MCF 10A (cell line): ENCODE measurements at regions not wholly inside any gene's neighbourhood (a gene's known extent, or its start where the extent isn't known, plus 50 kb on each side); places are given as distances from the start of the nearest gene placed in this dataset.
"Not testable (repeated sequence)": the region's sequence is repeated elsewhere in the genome, so short reads cannot be mapped to it uniquely, and the experiment has no call there.

Experiments
- BruUV-seq: library from RNA; stranded (reverse); fragments of 400-500 nt; replicated peaks from 2 replicates; lab custom pipeline; 2021; lab: Mats Ljungman, UMichigan
- CTCF ChIA-PET: fragments of 300-600 bp; sonication (Branson Sonifier 250); formaldehyde crosslinking; extraction: SDS; loops from one replicate; lab custom pipeline; 2021; ENCODE audit warnings: antibody characterized with exemption, inconsistent platforms; lab: Yijun Ruan, JAX
- POLR2A ChIA-PET: fragments of 300-600, 350-650 bp; sonication (Branson Sonifier 250); formaldehyde crosslinking; extraction: SDS; loops from one replicate; lab custom pipeline; 2020; ENCODE audit warnings: antibody characterized with exemption, inconsistent platforms; lab: Yijun Ruan, JAX
- DNase-seq: peaks from one replicate; pipeline ENCODE4 v3.0.0-alpha.2; 2018; ENCODE audit not compliant: unreplicated experiment
- H3K27ac Mint-ChIP-seq: one replicate; pipeline ENCODE4 v1.8.0; 2022; ENCODE audit warnings: mild to moderate bottlenecking, low read depth, mixed read lengths; ENCODE audit not compliant: unreplicated experiment
- H3K27me3 Mint-ChIP-seq: one replicate; pipeline ENCODE4 v1.8.0; 2022; ENCODE audit warnings: mixed read lengths; ENCODE audit not compliant: insufficient read depth, unreplicated experiment
- H3K36me3 Mint-ChIP-seq: one replicate; pipeline ENCODE4 v1.8.0; 2022; ENCODE audit warnings: mild to moderate bottlenecking, moderate library complexity, mixed read lengths; ENCODE audit not compliant: insufficient read depth, unreplicated experiment
- H3K4me1 Mint-ChIP-seq: one replicate; pipeline ENCODE4 v1.8.0; 2022; ENCODE audit warnings: mixed read lengths; ENCODE audit not compliant: insufficient read depth, unreplicated experiment
- H3K4me3 Mint-ChIP-seq: one replicate; pipeline ENCODE4 v1.8.0; 2022; ENCODE audit warnings: mild to moderate bottlenecking, moderate library complexity, mixed read lengths; ENCODE audit not compliant: unreplicated experiment
- H3K9me3 Mint-ChIP-seq: one replicate; pipeline ENCODE4 v1.8.0; 2022; ENCODE audit warnings: mixed read lengths; ENCODE audit not compliant: unreplicated experiment
- intact Hi-C: fragments of 100-400 bp; cut with micrococcal nuclease; formaldehyde crosslinking; loops from 2 replicates; pipeline ENCODE4 v1.14.1; 2022
- TF ChIP-seq, protein P1 (sequence below): fragments of 200-600 bp; IDR thresholded peaks from one replicate; pipeline ENCODE4 v1.8.0; 2022; ENCODE audit warnings: antibody characterized with exemption, mild to moderate bottlenecking; ENCODE audit not compliant: unreplicated experiment

- H3K4me1 Mint-ChIP-seq = peaks cover 15% of the 10 kb centered on the region
- H3K4me3 Mint-ChIP-seq = no peak overlapping the region
- H3K36me3 Mint-ChIP-seq = no peaks in the 10 kb centered on the region
- H3K27ac Mint-ChIP-seq = no peak overlapping the region
- H3K27me3 Mint-ChIP-seq = no peaks in the 10 kb centered on the region
- CTCF ChIA-PET = interaction anchor here (0.6 kb wide), 1 partner anchor 151 kb away, joined by 4 read pairs; no protein-coding TSS in a partner anchor
- intact Hi-C loops = no loop called here
- BruUV-seq = no TSS peak
- H3K9me3 Mint-ChIP-seq = peaks cover 9% of the 10 kb centered on the region
- TF ChIP-seq, protein P1, sequence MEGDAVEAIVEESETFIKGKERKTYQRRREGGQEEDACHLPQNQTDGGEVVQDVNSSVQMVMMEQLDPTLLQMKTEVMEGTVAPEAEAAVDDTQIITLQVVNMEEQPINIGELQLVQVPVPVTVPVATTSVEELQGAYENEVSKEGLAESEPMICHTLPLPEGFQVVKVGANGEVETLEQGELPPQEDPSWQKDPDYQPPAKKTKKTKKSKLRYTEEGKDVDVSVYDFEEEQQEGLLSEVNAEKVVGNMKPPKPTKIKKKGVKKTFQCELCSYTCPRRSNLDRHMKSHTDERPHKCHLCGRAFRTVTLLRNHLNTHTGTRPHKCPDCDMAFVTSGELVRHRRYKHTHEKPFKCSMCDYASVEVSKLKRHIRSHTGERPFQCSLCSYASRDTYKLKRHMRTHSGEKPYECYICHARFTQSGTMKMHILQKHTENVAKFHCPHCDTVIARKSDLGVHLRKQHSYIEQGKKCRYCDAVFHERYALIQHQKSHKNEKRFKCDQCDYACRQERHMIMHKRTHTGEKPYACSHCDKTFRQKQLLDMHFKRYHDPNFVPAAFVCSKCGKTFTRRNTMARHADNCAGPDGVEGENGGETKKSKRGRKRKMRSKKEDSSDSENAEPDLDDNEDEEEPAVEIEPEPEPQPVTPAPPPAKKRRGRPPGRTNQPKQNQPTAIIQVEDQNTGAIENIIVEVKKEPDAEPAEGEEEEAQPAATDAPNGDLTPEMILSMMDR = no peak
- no peak for DNase-seq
- POLR2A ChIA-PET = interaction anchor here (0.6 to 1.9 kb wide), 2 partner anchors 11 to 152 kb away, joined by 4 to 5 read pairs; no protein-coding TSS in a partner anchor
Measured at GRCh38 chr12:75646329-75647210, 135.2 kb upstream of the KRR1 start.

DNA sequence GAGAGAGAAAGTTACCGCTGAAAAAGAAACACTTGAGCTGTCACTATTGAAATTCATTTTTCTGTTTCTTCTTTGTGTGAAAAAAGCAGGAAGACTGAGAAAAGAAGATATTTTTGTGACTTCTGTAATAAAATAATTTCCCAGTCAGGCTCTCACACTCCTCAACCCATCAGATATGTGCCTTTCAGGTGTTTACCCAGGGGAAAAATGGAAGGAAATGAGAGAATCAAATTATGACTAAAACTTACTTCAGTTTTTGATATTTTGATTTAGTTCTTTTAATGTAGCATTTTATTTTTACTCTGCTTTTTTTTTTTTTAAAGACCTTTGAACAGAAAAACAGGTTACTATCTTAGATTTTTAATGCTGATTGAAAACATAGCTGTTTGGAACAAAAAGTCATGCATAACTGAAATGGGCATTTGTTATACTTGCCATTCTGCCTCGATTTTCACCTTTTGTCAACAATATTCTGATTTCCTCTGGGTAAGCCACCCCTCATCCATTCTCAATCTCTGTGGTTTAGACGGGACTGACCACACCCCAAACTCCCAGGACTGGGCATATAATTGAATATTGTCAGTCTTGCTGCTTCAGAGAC, 133.2 kb upstream of the KRR1 start:
- no peaks in the 10 kb centered on the region for H3K27me3 Mint-ChIP-seq
- CTCF ChIA-PET = no interaction called here
- H3K36me3 Mint-ChIP-seq = peaks cover 7% of the 10 kb centered on the region
- intact Hi-C loops = loop anchor here (5.0 kb wide), 1 partner anchor 388 kb away; the partner anchor contains the start of gene PHLDA1
- no peaks in the 10 kb centered on the region for H3K9me3 Mint-ChIP-seq
- DNase-seq = no peak
- peaks cover 21% of the 10 kb centered on the region for H3K4me1 Mint-ChIP-seq
- H3K4me3 Mint-ChIP-seq = no peak overlapping the region
- TF ChIP-seq, protein P1 = no peak
- BruUV-seq = no TSS peak
- POLR2A ChIA-PET = interaction anchor here (1.2 to 1.6 kb wide), 3 partner anchors 12 to 388 kb away, joined by 3 to 4 read pairs (median 3); partner anchors contain the start of gene PHLDA1
- no peak overlapping the region for H3K27ac Mint-ChIP-seq

DNA sequence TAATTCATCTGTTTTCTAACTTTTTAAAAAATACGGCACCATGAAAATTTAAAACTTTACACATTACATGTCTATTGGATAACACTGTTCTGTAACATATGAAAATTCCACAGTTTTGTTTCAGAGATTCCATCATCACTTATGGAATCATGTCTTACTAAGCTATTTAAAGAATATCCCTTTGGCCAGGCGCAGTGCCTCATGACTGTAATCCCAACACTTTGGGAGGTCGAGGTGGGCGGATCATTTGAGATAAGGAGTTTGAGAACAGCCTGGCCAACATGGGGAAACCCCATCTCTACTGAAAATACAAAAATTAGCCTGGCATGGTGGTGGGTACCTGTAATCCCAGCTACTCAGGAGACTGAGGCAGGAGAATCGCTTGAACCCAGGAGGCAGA, 131.7 kb upstream of the KRR1 start:
- not testable (repeated sequence) for BruUV-seq, H3K27ac Mint-ChIP-seq, DNase-seq, H3K27me3 Mint-ChIP-seq, H3K4me3 Mint-ChIP-seq, H3K9me3 Mint-ChIP-seq, H3K36me3 Mint-ChIP-seq
- POLR2A ChIA-PET = interaction anchor here (1.1 to 1.2 kb wide), 2 partner anchors 77 to 389 kb away, joined by 3 read pairs; no protein-coding TSS in a partner anchor
- peaks cover 21% of the 10 kb centered on the region for H3K4me1 Mint-ChIP-seq
- CTCF ChIA-PET = interaction anchor here (0.6 to 1.9 kb wide), 2 partner anchors 20 to 912 kb away, joined by 3 to 6 read pairs; no protein-coding TSS in a partner anchor
- intact Hi-C loops = loop anchor here (5.0 kb wide), 1 partner anchor 389 kb away; the partner anchor contains the start of gene PHLDA1

DNA sequence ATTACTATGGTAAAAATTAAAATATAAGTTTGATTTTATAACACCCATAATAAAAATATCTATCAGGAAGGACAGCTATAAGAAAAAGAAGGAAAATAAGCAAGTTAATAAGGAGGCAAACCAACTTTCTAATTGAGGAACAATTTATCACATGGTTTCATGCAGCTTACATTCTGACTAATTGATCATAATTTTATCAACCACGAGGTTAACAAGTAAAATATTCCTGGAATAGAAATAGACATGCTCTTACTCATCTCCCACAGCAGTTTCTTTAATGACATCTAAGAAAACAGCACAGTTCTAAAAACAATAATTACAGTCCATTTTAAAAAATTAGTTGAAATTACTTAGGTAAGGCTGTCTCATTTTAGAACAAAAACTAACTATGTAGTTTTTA, 130.8 kb upstream of the KRR1 start:
- H3K4me1 Mint-ChIP-seq = peaks cover 21% of the 10 kb centered on the region
- intact Hi-C loops = loop anchor here (5.0 kb wide), 1 partner anchor 390 kb away; the partner anchor contains the start of gene PHLDA1
- no TSS peak for BruUV-seq
- CTCF ChIA-PET = interaction anchor here (0.6 to 1.9 kb wide), 4 partner anchors 19 to 841 kb away, joined by 3 to 6 read pairs (median 4); no protein-coding TSS in a partner anchor
- no peaks in the 10 kb centered on the region for H3K9me3 Mint-ChIP-seq
- H3K36me3 Mint-ChIP-seq = peaks cover 7% of the 10 kb centered on the region
- H3K4me3 Mint-ChIP-seq = no peak overlapping the region
- no peak overlapping the region for H3K27ac Mint-ChIP-seq
- TF ChIP-seq, protein P1 = no peak
- DNase-seq = no peak
- POLR2A ChIA-PET = interaction anchor here (1.2 to 3.7 kb wide), 6 partner anchors 9 to 389 kb away, joined by 3 to 16 read pairs (median 6); partner anchors contain the start of gene PHLDA1
- H3K27me3 Mint-ChIP-seq = no peaks in the 10 kb centered on the region
